ENCODE measurements at regions not wholly inside any gene's neighbourhood (a gene's known extent, or its start where the extent isn't known, plus 50 kb on each side); places are given as distances from the start of the nearest gene placed in this dataset.

- TF ChIP-seq REST (IDR thresholded peaks at IDR 0.05; ENCODE audit: unreplicated experiment), result no peak
- TF ChIP-seq, protein P1, sequence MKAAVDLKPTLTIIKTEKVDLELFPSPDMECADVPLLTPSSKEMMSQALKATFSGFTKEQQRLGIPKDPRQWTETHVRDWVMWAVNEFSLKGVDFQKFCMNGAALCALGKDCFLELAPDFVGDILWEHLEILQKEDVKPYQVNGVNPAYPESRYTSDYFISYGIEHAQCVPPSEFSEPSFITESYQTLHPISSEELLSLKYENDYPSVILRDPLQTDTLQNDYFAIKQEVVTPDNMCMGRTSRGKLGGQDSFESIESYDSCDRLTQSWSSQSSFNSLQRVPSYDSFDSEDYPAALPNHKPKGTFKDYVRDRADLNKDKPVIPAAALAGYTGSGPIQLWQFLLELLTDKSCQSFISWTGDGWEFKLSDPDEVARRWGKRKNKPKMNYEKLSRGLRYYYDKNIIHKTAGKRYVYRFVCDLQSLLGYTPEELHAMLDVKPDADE (IDR thresholded peaks at IDR 0.05), result no peak
These were observed 97.2 kb upstream of the PMEPA1 start (continued) for GRCh38 chr20:57806975-57807374.

GRCh38 chr20:57806476-57806875, 96.7 kb upstream of the PMEPA1 start:
- Histone ChIP-seq H3K4me2 (no peak overlapping the region), H3K4me1 (ENCODE audit: insufficient read depth) (peaks cover 8% of the 10 kb centered on the region; the same call in 1 of the 2 replicates), H3K27ac (ENCODE audit: low read depth) (no peak overlapping the region), H3K9me2 (ENCODE audit: insufficient read depth) (no peaks in the 10 kb centered on the region), H3K79me2 (replicated peaks; ENCODE audit: insufficient read depth) (no peaks in the 10 kb centered on the region), H2AFZ (no peak overlapping the region), H4K20me1 (replicated peaks; ENCODE audit: insufficient read depth) (no peaks in the 10 kb centered on the region), H3K27me3 (ENCODE audit: insufficient read depth) (no peaks in the 10 kb centered on the region), H3F3A (replicated peaks; ENCODE audit: low read depth) (no peaks in the 10 kb centered on the region), H3K36me3 (ENCODE audit: insufficient read depth) (no peaks in the 10 kb centered on the region), H3K4me3 (no peak overlapping the region)
- DNase-seq (ENCODE audit: low spot score) (no peak), ATAC-seq (no peak)
- no peak overlapping the region for H3K27ac Mint-ChIP-seq
- TF ChIP-seq EZH2 (IDR thresholded peaks at IDR 0.05; ENCODE audit: low read depth, unreplicated experiment) (no peak), EZH2phosphoT487 (IDR thresholded peaks at IDR 0.05; ENCODE audit: unreplicated experiment) (no peak), ZNF114 (CRISPR knock-in tag; IDR thresholded peaks at IDR 0.05) (no peak), CREB1 (CRISPR knock-in tag; IDR thresholded peaks at IDR 0.05; ENCODE audit: low read depth) (no peak), POLR2AphosphoS5 (IDR thresholded peaks at IDR 0.05; ENCODE audit: low read depth) (no peak), ZNF331 (CRISPR knock-in tag; IDR thresholded peaks at IDR 0.05; ENCODE audit: low read depth) (no peak), STAT1 (IDR thresholded peaks at IDR 0.05; ENCODE audit: unreplicated experiment) (no peak)
- TF ChIP-seq, protein P2, sequence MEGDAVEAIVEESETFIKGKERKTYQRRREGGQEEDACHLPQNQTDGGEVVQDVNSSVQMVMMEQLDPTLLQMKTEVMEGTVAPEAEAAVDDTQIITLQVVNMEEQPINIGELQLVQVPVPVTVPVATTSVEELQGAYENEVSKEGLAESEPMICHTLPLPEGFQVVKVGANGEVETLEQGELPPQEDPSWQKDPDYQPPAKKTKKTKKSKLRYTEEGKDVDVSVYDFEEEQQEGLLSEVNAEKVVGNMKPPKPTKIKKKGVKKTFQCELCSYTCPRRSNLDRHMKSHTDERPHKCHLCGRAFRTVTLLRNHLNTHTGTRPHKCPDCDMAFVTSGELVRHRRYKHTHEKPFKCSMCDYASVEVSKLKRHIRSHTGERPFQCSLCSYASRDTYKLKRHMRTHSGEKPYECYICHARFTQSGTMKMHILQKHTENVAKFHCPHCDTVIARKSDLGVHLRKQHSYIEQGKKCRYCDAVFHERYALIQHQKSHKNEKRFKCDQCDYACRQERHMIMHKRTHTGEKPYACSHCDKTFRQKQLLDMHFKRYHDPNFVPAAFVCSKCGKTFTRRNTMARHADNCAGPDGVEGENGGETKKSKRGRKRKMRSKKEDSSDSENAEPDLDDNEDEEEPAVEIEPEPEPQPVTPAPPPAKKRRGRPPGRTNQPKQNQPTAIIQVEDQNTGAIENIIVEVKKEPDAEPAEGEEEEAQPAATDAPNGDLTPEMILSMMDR (conservative IDR thresholded peaks at IDR 0.05; ENCODE audit: low read depth in 2 of 2), result no peak
- H3K36me3 Mint-ChIP-seq (ENCODE audit: low read depth), result no peaks in the 10 kb centered on the region
- H3K4me3 Mint-ChIP-seq, result no peak overlapping the region
- peaks cover 22% of the 10 kb centered on the region for H3K4me1 Mint-ChIP-seq
- no peaks in the 10 kb centered on the region; the same call in 1 of the 3 replicates for H3K9me3 Mint-ChIP-seq
- H3K27me3 Mint-ChIP-seq (ENCODE audit: insufficient read depth, low read depth, poor library complexity), result peaks cover 9% of the 10 kb centered on the region
